Activated naive CD4-positive, alpha-beta T cell treated with anti-CD3 and anti-CD28 coated beads, Interleukin-2, amount 50 U/mL, for 72 hours (primary cell): ENCODE measurements at regions not wholly inside any gene's neighbourhood (a gene's known extent, or its start where the extent isn't known, plus 50 kb on each side); places are given as distances from the start of the nearest gene placed in this dataset.

ENCODE experiments used
- ATAC-seq, 2 donors: fragments of 150-1000 bp; cut with Tn5 transposase; 2 replicates each; pipeline ENCODE4 v1.10.0; 2021; ENCODE audit warnings: mild to moderate bottlenecking in 2 of 2, moderate library complexity in 2 of 2
- DNase-seq, 2 donors: peaks; one replicate each; pipeline ENCODE4 v3.0.0; 2021 to 2022; ENCODE audit warnings: low spot score in 2 of 2
- H3K27ac Mint-ChIP-seq, 2 donors: one replicate each; pipeline ENCODE4 v1.8.0; 2022; ENCODE audit warnings: mild to moderate bottlenecking in 2 of 2, mixed read lengths in 2 of 2
- H3K36me3 Mint-ChIP-seq, 2 donors: one replicate each; pipeline ENCODE4 v1.8.0; 2022; ENCODE audit warnings: mixed read lengths in 2 of 2
- H3K9me3 Mint-ChIP-seq, 2 donors: one replicate each; pipeline ENCODE4 v1.8.0; 2022; ENCODE audit warnings: mixed read lengths in 2 of 2

- Mint-ChIP-seq H3K36me3 (peaks cover 0 to 13% of the 10 kb centered on the region in 2 donors), H3K27ac (no peak overlapping the region), H3K9me3 (peaks cover 9 to 11% of the 10 kb centered on the region in 2 donors)
- ATAC-seq (no peak), DNase-seq (no peak)
Observed at GRCh38 chr1:87696483-87696882, 367.8 kb downstream of the LMO4 start.

- ATAC-seq (no peak), DNase-seq (no peak)
- H3K27ac Mint-ChIP-seq, result no peak overlapping the region
- peaks cover 11 to 13% of the 10 kb centered on the region in 2 donors for H3K9me3 Mint-ChIP-seq
- peaks cover 0 to 13% of the 10 kb centered on the region in 2 donors for H3K36me3 Mint-ChIP-seq
Observed at GRCh38 chr1:87702455-87702854, 373.8 kb downstream of the LMO4 start.

DNA sequence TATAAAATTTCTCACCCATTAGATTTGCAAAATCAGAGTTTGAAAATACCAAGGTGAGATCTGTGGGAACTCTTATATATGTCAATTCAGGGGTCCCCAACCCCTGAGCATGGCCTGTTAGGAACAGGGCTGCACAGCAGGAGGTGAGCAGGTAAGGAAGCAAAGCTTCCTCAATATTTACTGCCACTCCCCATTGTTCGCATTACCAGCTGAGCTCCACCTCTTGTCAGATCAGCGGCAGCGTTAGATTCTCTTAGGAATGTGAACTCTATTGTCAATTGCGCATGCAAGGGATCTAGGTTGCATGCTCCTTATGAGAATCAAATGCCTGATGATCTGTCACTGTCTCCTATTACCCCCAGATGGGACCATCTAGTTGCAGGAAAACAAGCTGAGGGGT, 376.6 kb downstream of the LMO4 start:
- no peak for ATAC-seq
- DNase-seq, result no peak
- Mint-ChIP-seq H3K9me3 (peaks cover 6 to 8% of the 10 kb centered on the region in 2 donors), H3K27ac (no peak overlapping the region), H3K36me3 (peaks cover 0 to 6% of the 10 kb centered on the region in 2 donors)

DNA sequence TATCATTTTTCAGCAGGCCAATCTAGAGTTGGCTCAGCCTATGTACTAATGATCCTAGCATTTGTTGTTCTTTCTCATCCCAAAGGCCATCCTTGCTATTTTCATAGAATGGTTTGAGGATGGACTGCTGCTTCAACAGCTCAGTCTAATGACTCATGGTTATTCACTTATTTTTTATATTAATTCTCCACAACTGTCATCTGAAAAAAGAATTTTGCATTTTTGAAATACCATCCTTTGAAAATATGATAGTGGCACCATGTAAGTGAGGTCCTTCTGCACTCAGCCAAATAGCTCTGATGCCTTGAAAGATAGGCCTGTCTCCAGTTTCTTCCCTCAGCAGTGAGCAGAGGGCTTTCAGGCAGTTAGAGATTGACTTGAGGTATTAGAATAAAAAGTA, 377.5 kb downstream of the LMO4 start:
- H3K9me3 Mint-ChIP-seq, result peaks cover under 1 to 4% of the 10 kb centered on the region in 2 donors
- ATAC-seq (no peak), DNase-seq (no peak)
- H3K36me3 Mint-ChIP-seq, result no peaks in the 10 kb centered on the region
- H3K27ac Mint-ChIP-seq, result no peak overlapping the region

- Mint-ChIP-seq H3K36me3 (no peaks in the 10 kb centered on the region), H3K27ac (no peak overlapping the region), H3K9me3 (peaks cover 0 to 2% of the 10 kb centered on the region in 2 donors)
- DNase-seq, result no peak
- no peak for ATAC-seq
Observed at GRCh38 chr1:87706779-87707228, 378.1 kb downstream of the LMO4 start.

DNA sequence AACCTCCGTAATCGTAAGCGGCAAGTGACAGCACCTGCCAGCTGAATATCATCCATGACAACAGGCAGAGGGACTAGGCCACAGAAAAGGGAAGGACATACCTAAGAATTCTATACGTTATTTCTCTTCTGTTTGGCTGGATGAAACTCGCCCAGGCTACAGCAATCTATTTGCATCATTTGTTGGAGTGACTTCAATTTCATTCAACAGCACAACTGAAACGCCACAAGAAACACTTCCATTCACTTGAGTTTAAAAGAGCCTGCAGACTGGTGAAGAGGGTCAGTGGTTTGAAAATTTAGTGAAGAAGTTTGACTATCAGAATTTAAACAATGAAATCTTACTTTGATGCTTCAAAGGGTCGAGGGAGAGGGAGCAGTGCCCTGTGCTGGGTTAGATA, 378.7 kb downstream of the LMO4 start:
- no peaks in the 10 kb centered on the region for H3K36me3 Mint-ChIP-seq
- H3K9me3 Mint-ChIP-seq, result no peaks in the 10 kb centered on the region
- H3K27ac Mint-ChIP-seq, result no peak overlapping the region
- DNase-seq (no peak), ATAC-seq (no peak)

GRCh38 chr1:87712261-87713010, 383.8 kb downstream of the LMO4 start:
- Mint-ChIP-seq H3K36me3 (no peaks in the 10 kb centered on the region), H3K27ac (no peak overlapping the region), H3K9me3 (no peaks in the 10 kb centered on the region)
- ATAC-seq (no peak), DNase-seq (no peak)

DNA sequence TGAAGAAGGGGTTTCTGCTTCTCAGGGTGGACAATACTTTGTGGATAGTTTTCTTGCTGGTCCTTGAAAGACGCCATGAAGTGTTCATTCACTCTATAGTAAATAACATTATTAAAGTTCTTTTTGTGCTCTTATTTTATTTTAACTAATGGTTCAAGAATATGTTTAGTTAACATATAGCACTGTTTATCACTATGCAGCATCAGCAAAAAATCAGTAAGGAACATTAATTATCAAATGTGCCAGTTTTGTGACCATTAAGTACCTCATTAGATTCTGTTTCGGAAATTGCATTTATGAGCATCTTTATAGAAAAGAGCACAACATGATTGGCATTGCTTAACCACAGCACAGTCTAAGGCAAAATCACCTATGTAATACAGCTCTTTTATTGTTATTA, 385.6 kb downstream of the LMO4 start:
- no peak for DNase-seq
- H3K36me3 Mint-ChIP-seq, result no peaks in the 10 kb centered on the region
- H3K9me3 Mint-ChIP-seq, result no peaks in the 10 kb centered on the region
- no peak for ATAC-seq
- H3K27ac Mint-ChIP-seq, result no peak overlapping the region

GRCh38 chr1:87715052-87715451, 386.4 kb downstream of the LMO4 start:
- Mint-ChIP-seq H3K36me3 (no peaks in the 10 kb centered on the region), H3K9me3 (no peaks in the 10 kb centered on the region), H3K27ac (no peak overlapping the region)
- no peak for ATAC-seq
- no peak for DNase-seq

DNA sequence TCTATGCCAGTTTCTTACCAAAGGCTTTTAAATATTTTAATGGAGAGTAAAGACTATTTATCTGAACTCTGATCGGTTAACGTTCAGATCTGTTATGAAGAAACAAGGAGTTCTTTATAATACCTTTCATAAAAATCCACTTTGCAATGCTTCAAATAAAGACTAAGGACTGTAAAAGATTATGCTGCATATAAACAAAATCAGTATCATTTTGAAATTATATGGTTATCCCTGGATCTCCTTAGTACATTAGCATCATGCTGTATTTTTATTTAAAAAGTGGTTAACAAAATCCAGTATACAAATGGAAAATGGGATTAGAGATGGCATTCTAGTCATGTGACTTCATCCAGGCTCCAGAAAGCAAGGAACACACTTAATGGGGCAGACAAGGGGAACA, 386.8 kb downstream of the LMO4 start:
- H3K9me3 Mint-ChIP-seq, result no peaks in the 10 kb centered on the region
- no peak for DNase-seq
- no peak for ATAC-seq

DNA sequence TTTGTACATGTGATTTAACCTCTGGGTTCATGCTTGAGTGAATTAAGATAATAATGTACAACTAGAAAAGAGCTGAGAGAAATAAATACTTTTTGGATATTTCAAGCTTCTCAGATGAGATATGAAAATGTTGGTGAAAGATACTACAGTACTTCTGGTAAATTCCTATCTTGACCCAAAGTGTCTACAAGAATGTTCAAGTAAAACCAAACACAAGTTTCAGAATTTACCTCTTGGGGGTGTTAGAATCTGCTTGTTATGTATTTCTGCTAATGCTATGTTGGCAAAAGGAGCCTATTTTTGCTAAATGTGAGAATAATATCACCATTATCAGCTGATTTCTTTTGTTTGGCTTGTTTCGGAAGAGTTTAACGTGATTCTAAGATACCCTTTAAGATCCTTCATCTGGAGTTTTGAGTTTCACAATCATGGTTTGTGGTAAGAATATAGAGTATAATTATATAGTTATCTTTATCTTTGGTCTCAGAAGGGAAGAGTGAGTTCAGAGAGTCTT, 388.5 kb downstream of the LMO4 start:
- Mint-ChIP-seq H3K27ac (no peak overlapping the region), H3K9me3 (no peaks in the 10 kb centered on the region), H3K36me3 (no peaks in the 10 kb centered on the region)
- ATAC-seq (no peak), DNase-seq (no peak)

More for the DNA sequence above, 386.8 kb downstream of the LMO4 start:
- Mint-ChIP-seq H3K36me3 (no peaks in the 10 kb centered on the region), H3K27ac (no peak overlapping the region)

- H3K36me3 Mint-ChIP-seq, result no peaks in the 10 kb centered on the region
- DNase-seq (no peak), ATAC-seq (no peak)
- H3K27ac Mint-ChIP-seq, result no peak overlapping the region
- no peaks in the 10 kb centered on the region for H3K9me3 Mint-ChIP-seq
Observed at GRCh38 chr1:87718241-87718950, 389.7 kb downstream of the LMO4 start.

- H3K27ac Mint-ChIP-seq, result no peak overlapping the region
- H3K36me3 Mint-ChIP-seq, result no peaks in the 10 kb centered on the region
- DNase-seq (no peak), ATAC-seq (no peak)
- no peaks in the 10 kb centered on the region for H3K9me3 Mint-ChIP-seq
Observed at GRCh38 chr1:87719658-87720057, 391.0 kb downstream of the LMO4 start.

DNA sequence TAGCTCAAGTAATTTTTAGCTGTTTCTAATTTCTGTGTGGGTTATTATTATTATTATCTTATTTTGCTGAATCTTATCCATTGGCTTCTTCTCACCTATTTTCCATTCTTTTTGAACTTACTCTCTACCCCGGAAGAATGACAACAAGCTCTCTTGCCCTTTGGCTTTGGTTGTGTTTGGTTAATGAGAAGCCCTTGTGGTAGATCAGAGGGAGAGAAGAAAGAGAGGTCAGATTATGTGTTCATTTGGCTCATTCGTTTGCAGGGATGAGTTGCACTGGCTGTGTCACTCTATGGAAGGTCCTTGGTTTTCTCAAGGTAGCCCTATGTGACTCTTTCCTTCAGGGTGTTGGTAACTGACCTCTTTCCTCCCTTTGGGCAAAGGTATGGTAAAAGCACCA, 391.9 kb downstream of the LMO4 start:
- Mint-ChIP-seq H3K36me3 (no peaks in the 10 kb centered on the region), H3K9me3 (no peaks in the 10 kb centered on the region), H3K27ac (no peak overlapping the region)
- DNase-seq (no peak), ATAC-seq (no peak)

DNA sequence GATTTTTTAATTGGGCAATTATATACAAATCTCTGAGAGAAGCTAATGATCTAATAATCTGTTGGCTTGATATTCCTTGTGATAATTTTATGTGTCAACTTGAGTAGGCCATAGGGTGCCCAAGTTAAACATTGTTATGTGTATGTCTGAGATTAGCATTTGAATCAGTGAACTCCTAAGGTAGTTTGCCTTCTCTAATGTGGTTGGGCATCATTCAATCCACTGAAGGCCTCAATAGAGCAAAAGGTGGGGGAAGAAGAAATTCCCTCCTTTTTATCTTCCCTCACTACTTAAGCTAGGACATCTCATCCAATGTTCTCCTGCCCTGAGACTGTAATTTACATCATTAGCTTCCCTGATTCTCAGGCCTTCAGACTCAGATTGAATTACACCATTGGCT, 394.5 kb downstream of the LMO4 start:
- Mint-ChIP-seq H3K9me3 (no peaks in the 10 kb centered on the region), H3K27ac (no peak overlapping the region), H3K36me3 (no peaks in the 10 kb centered on the region)
- DNase-seq, result no peak
- no peak for ATAC-seq

GRCh38 chr1:87728169-87728568, 399.5 kb downstream of the LMO4 start:
- ATAC-seq (no peak), DNase-seq (no peak)
- Mint-ChIP-seq H3K27ac (no peak overlapping the region), H3K36me3 (no peaks in the 10 kb centered on the region), H3K9me3 (no peaks in the 10 kb centered on the region)

DNA sequence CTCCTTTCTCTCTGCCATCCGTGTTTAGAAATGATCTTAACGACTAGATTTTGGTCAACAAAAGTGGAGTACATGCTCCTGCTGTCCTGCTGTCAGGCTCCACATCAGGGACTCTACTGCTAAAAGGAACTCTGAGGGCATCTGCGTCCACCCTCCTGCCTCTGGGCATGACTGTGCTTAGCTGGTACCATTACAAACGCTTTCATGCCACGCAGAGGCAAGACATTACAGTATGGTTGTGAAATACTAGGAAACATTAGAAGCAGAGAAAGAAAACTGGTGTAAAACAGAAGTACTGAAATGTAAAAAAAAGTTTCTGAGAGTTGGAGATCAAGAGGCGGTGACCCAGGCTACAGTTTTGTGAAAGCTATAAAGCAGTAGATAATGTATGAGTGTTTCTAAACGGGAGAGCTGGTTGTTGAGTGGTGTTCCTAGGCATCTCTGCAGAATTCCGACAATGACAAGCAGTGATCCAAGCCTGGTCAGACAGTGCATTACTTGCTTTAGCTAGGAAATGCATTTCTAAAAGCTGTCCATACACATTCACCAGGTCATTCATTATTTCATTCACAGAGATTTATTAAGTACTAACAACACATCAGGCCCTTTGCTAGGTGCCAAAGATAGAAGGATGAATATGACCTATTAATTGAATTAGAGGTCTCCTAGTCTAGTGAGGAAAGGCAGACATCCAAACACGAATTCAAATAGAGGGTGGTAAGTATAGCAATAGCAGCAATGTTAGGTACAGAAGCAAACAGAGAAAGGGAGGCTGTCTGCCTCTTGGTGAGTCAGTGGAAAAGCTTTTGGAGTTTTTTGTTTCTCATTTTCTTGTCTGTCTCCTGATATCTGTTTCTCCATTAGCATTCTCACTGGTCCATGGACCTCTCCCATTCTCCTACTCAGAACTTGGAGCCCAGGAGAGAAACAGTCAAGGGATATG, 401.9 kb downstream of the LMO4 start:
- no peak for ATAC-seq
- H3K9me3 Mint-ChIP-seq, result no peaks in the 10 kb centered on the region
- DNase-seq, result no peak
- no peak overlapping the region for H3K27ac Mint-ChIP-seq
- no peaks in the 10 kb centered on the region for H3K36me3 Mint-ChIP-seq
